IPS-18c (cell line): ENCODE measurements at regions not wholly inside any gene's neighbourhood (a gene's known extent, or its start where the extent isn't known, plus 50 kb on each side); places are given as distances from the start of the nearest gene placed in this dataset.
"Not testable (repeated sequence)": the region's sequence is repeated elsewhere in the genome, so short reads cannot be mapped to it uniquely, and the experiment has no call there.

ENCODE experiments used
- H3K4me3 ChIP-seq: 2 replicates; pipeline ENCODE4 v1.7.0; 2013; ENCODE audit warnings: low read depth, mild to moderate bottlenecking, low read length, moderate library complexity; ENCODE audit not compliant: insufficient read depth
- H3K9me3 ChIP-seq: one replicate; pipeline ENCODE4 v1.6.1; 2013; ENCODE audit warnings: mild to moderate bottlenecking, low read length, moderate library complexity; ENCODE audit not compliant: control insufficient read depth, insufficient read depth

GRCh38 chr3:71958533-71958932 lies 173.6 kb upstream of the PROK2 start:
- H3K9me3 ChIP-seq = peaks cover 2% of the 10 kb centered on the region
- no peak overlapping the region for H3K4me3 ChIP-seq

GRCh38 chr3:71956716-71957115 lies 171.8 kb upstream of the PROK2 start:
- H3K4me3 ChIP-seq = no peak overlapping the region
- no peaks in the 10 kb centered on the region for H3K9me3 ChIP-seq

GRCh38 chr3:71956069-71956340 lies 171.1 kb upstream of the PROK2 start:
- Histone ChIP-seq H3K9me3 (no peaks in the 10 kb centered on the region), H3K4me3 (no peak overlapping the region)

- no peaks in the 10 kb centered on the region for H3K9me3 ChIP-seq
- no peak overlapping the region for H3K4me3 ChIP-seq
Observed at GRCh38 chr3:71955240-71956068, 170.5 kb upstream of the PROK2 start.

- Histone ChIP-seq H3K9me3 (no peaks in the 10 kb centered on the region), H3K4me3 (no peak overlapping the region)
Observed at GRCh38 chr3:71951842-71952241, 166.9 kb upstream of the PROK2 start.

GRCh38 chr3:71951361-71951760 lies 166.4 kb upstream of the PROK2 start:
- no peak overlapping the region for H3K4me3 ChIP-seq
- no peaks in the 10 kb centered on the region for H3K9me3 ChIP-seq

GRCh38 chr3:71949442-71949841 lies 164.5 kb upstream of the PROK2 start:
- Histone ChIP-seq H3K4me3 (no peak overlapping the region), H3K9me3 (no peaks in the 10 kb centered on the region)

GRCh38 chr3:71944482-71945065 lies 159.6 kb upstream of the PROK2 start:
- Histone ChIP-seq H3K9me3 (no peaks in the 10 kb centered on the region), H3K4me3 (no peak overlapping the region)

- Histone ChIP-seq H3K4me3 (no peak overlapping the region), H3K9me3 (no peaks in the 10 kb centered on the region)
Observed at GRCh38 chr3:71942432-71943187, 157.7 kb upstream of the PROK2 start.

- H3K4me3 ChIP-seq = no peak overlapping the region
- H3K9me3 ChIP-seq = no peaks in the 10 kb centered on the region
Observed at GRCh38 chr3:71940486-71940885, 155.5 kb upstream of the PROK2 start.

- H3K4me3 ChIP-seq, H3K9me3 ChIP-seq: not testable (repeated sequence)
Observed at GRCh38 chr3:71938081-71938480, 153.1 kb upstream of the PROK2 start.

- Histone ChIP-seq H3K9me3 (no peaks in the 10 kb centered on the region), H3K4me3 (no peak overlapping the region)
Observed at GRCh38 chr3:71936681-71937080, 151.7 kb upstream of the PROK2 start.

GRCh38 chr3:71934520-71935270 lies 149.7 kb upstream of the PROK2 start:
- H3K9me3 ChIP-seq = no peaks in the 10 kb centered on the region
- H3K4me3 ChIP-seq = no peak overlapping the region

GRCh38 chr3:71931922-71932321 lies 147.0 kb upstream of the PROK2 start:
- no peaks in the 10 kb centered on the region for H3K9me3 ChIP-seq

GRCh38 chr3:71930056-71930991 lies 145.4 kb upstream of the PROK2 start:
- Histone ChIP-seq H3K4me3 (no peak overlapping the region), H3K9me3 (no peaks in the 10 kb centered on the region)

More at GRCh38 chr3:71931922-71932321, 147.0 kb upstream of the PROK2 start:
- H3K4me3 ChIP-seq = no peak overlapping the region

- H3K9me3 ChIP-seq = no peaks in the 10 kb centered on the region
- no peak overlapping the region for H3K4me3 ChIP-seq
Observed at GRCh38 chr3:71928212-71928611, 143.3 kb upstream of the PROK2 start.
